ENCODE measurements at regions not wholly inside any gene's neighbourhood (a gene's known extent, or its start where the extent isn't known, plus 50 kb on each side); places are given as distances from the start of the nearest gene placed in this dataset.
"Not testable (repeated sequence)": the region's sequence is repeated elsewhere in the genome, so short reads cannot be mapped to it uniquely, and the experiment has no call there.

GRCh38 chr7:65554-65953 is 126.8 kb upstream of the FAM20C start:
- no peak overlapping the region for H3K9ac ChIP-seq (ENCODE audit: low read length)
- H3K4me3 ChIP-seq (ENCODE audit: low read length) = no peak overlapping the region
- H3K9me3 ChIP-seq (ENCODE audit: control insufficient read depth, low read length) = no peaks in the 10 kb centered on the region
- no peaks in the 10 kb centered on the region for H3K36me3 ChIP-seq (ENCODE audit: control insufficient read depth, insufficient read depth, low read length)
- H3K4me1 ChIP-seq (ENCODE audit: control insufficient read depth, insufficient read depth, low read length) = no peaks in the 10 kb centered on the region
- H3K27me3 ChIP-seq (ENCODE audit: control insufficient read depth, insufficient read depth, low read length) = peaks cover 7% of the 10 kb centered on the region

GRCh38 chr7:66296-66695 is 126.1 kb upstream of the FAM20C start:
- peaks cover 3% of the 10 kb centered on the region for H3K27me3 ChIP-seq (ENCODE audit: control insufficient read depth, insufficient read depth, low read length)

GRCh38 chr7:66741-67140 is 125.6 kb upstream of the FAM20C start:
- Histone ChIP-seq H3K4me1 (ENCODE audit: control insufficient read depth, insufficient read depth, low read length) (no peaks in the 10 kb centered on the region), H3K36me3 (ENCODE audit: control insufficient read depth, insufficient read depth, low read length) (no peaks in the 10 kb centered on the region), H3K9ac (ENCODE audit: low read length) (no peak overlapping the region), H3K27me3 (ENCODE audit: control insufficient read depth, insufficient read depth, low read length) (peaks cover 3% of the 10 kb centered on the region), H3K9me3 (ENCODE audit: control insufficient read depth, low read length) (no peaks in the 10 kb centered on the region), H3K4me3 (ENCODE audit: low read length) (no peak overlapping the region)

More at GRCh38 chr7:66296-66695, 126.1 kb upstream of the FAM20C start:
- Histone ChIP-seq H3K4me1 (ENCODE audit: control insufficient read depth, insufficient read depth, low read length) (no peaks in the 10 kb centered on the region), H3K9me3 (ENCODE audit: control insufficient read depth, low read length) (no peaks in the 10 kb centered on the region), H3K4me3 (ENCODE audit: low read length) (no peak overlapping the region), H3K36me3 (ENCODE audit: control insufficient read depth, insufficient read depth, low read length) (no peaks in the 10 kb centered on the region), H3K9ac (ENCODE audit: low read length) (no peak overlapping the region)

- Histone ChIP-seq H3K36me3 (ENCODE audit: control insufficient read depth, insufficient read depth, low read length) (no peaks in the 10 kb centered on the region), H3K4me1 (ENCODE audit: control insufficient read depth, insufficient read depth, low read length) (no peaks in the 10 kb centered on the region), H3K9me3 (ENCODE audit: control insufficient read depth, low read length) (no peaks in the 10 kb centered on the region), H3K9ac (ENCODE audit: low read length) (no peak overlapping the region), H3K4me3 (ENCODE audit: low read length) (no peak overlapping the region), H3K27me3 (ENCODE audit: control insufficient read depth, insufficient read depth, low read length) (peaks cover 3% of the 10 kb centered on the region)
Measured at GRCh38 chr7:67661-68395, 124.5 kb upstream of the FAM20C start.

GRCh38 chr7:68629-69028 is 123.7 kb upstream of the FAM20C start:
- H3K4me1 ChIP-seq (ENCODE audit: control insufficient read depth, insufficient read depth, low read length) = no peaks in the 10 kb centered on the region
- H3K9ac ChIP-seq (ENCODE audit: low read length) = no peak overlapping the region
- H3K4me3 ChIP-seq (ENCODE audit: low read length) = no peak overlapping the region
- H3K36me3 ChIP-seq (ENCODE audit: control insufficient read depth, insufficient read depth, low read length) = no peaks in the 10 kb centered on the region
- peaks cover 3% of the 10 kb centered on the region for H3K27me3 ChIP-seq (ENCODE audit: control insufficient read depth, insufficient read depth, low read length)
- H3K9me3 ChIP-seq (ENCODE audit: control insufficient read depth, low read length) = no peaks in the 10 kb centered on the region

GRCh38 chr7:69052-69451 is 123.3 kb upstream of the FAM20C start:
- H3K27me3 ChIP-seq (ENCODE audit: control insufficient read depth, insufficient read depth, low read length); H3K36me3 ChIP-seq (ENCODE audit: control insufficient read depth, insufficient read depth, low read length); H3K9ac ChIP-seq (ENCODE audit: low read length); H3K4me1 ChIP-seq (ENCODE audit: control insufficient read depth, insufficient read depth, low read length); H3K4me3 ChIP-seq (ENCODE audit: low read length); H3K9me3 ChIP-seq (ENCODE audit: control insufficient read depth, low read length): not testable (repeated sequence)

- not testable (repeated sequence) for H3K9me3 ChIP-seq (ENCODE audit: control insufficient read depth, low read length); H3K27me3 ChIP-seq (ENCODE audit: control insufficient read depth, insufficient read depth, low read length); H3K4me3 ChIP-seq (ENCODE audit: low read length); H3K9ac ChIP-seq (ENCODE audit: low read length); H3K4me1 ChIP-seq (ENCODE audit: control insufficient read depth, insufficient read depth, low read length); H3K36me3 ChIP-seq (ENCODE audit: control insufficient read depth, insufficient read depth, low read length)
Measured at GRCh38 chr7:69499-70123, 122.8 kb upstream of the FAM20C start.

- not testable (repeated sequence) for H3K36me3 ChIP-seq (ENCODE audit: control insufficient read depth, insufficient read depth, low read length); H3K9me3 ChIP-seq (ENCODE audit: control insufficient read depth, low read length); H3K4me1 ChIP-seq (ENCODE audit: control insufficient read depth, insufficient read depth, low read length); H3K4me3 ChIP-seq (ENCODE audit: low read length); H3K9ac ChIP-seq (ENCODE audit: low read length); H3K27me3 ChIP-seq (ENCODE audit: control insufficient read depth, insufficient read depth, low read length)
Measured at GRCh38 chr7:70207-70606, 122.2 kb upstream of the FAM20C start.

- H3K9me3 ChIP-seq (ENCODE audit: control insufficient read depth, low read length); H3K9ac ChIP-seq (ENCODE audit: low read length); H3K36me3 ChIP-seq (ENCODE audit: control insufficient read depth, insufficient read depth, low read length); H3K4me1 ChIP-seq (ENCODE audit: control insufficient read depth, insufficient read depth, low read length); H3K4me3 ChIP-seq (ENCODE audit: low read length); H3K27me3 ChIP-seq (ENCODE audit: control insufficient read depth, insufficient read depth, low read length): not testable (repeated sequence)
Measured at GRCh38 chr7:70989-71388, 121.4 kb upstream of the FAM20C start.

GRCh38 chr7:72266-73057 is 119.9 kb upstream of the FAM20C start:
- not testable (repeated sequence) for H3K9me3 ChIP-seq (ENCODE audit: control insufficient read depth, low read length); H3K9ac ChIP-seq (ENCODE audit: low read length); H3K4me3 ChIP-seq (ENCODE audit: low read length); H3K4me1 ChIP-seq (ENCODE audit: control insufficient read depth, insufficient read depth, low read length); H3K36me3 ChIP-seq (ENCODE audit: control insufficient read depth, insufficient read depth, low read length); H3K27me3 ChIP-seq (ENCODE audit: control insufficient read depth, insufficient read depth, low read length)

- not testable (repeated sequence) for H3K9ac ChIP-seq (ENCODE audit: low read length); H3K9me3 ChIP-seq (ENCODE audit: control insufficient read depth, low read length); H3K4me3 ChIP-seq (ENCODE audit: low read length); H3K4me1 ChIP-seq (ENCODE audit: control insufficient read depth, insufficient read depth, low read length); H3K36me3 ChIP-seq (ENCODE audit: control insufficient read depth, insufficient read depth, low read length); H3K27me3 ChIP-seq (ENCODE audit: control insufficient read depth, insufficient read depth, low read length)
Measured at GRCh38 chr7:73058-73331, 119.4 kb upstream of the FAM20C start.

GRCh38 chr7:74008-74540 is 118.3 kb upstream of the FAM20C start:
- H3K27me3 ChIP-seq (ENCODE audit: control insufficient read depth, insufficient read depth, low read length); H3K9ac ChIP-seq (ENCODE audit: low read length); H3K4me1 ChIP-seq (ENCODE audit: control insufficient read depth, insufficient read depth, low read length); H3K4me3 ChIP-seq (ENCODE audit: low read length); H3K9me3 ChIP-seq (ENCODE audit: control insufficient read depth, low read length); H3K36me3 ChIP-seq (ENCODE audit: control insufficient read depth, insufficient read depth, low read length): not testable (repeated sequence)
